ENCODE measurements at regions not wholly inside any gene's neighbourhood (a gene's known extent, or its start where the extent isn't known, plus 50 kb on each side); places are given as distances from the start of the nearest gene placed in this dataset.

GRCh38 chr7:17560516-17560915, 262.1 kb downstream of the AHR start:
- Histone ChIP-seq H3K9ac (ENCODE audit: low read length) (no peak overlapping the region), H2AFZ (ENCODE audit: low read depth, low read length, poor library complexity, severe bottlenecking) (no peak overlapping the region), H3K4me3 (replicated peaks in 1 of 2; ENCODE audit: low read depth in 1 of 2, low read length in 2 of 2) (no peak overlapping the region), H3K27ac (ENCODE audit: low read depth, low read length) (no peak overlapping the region), H3K4me2 (ENCODE audit: low read length) (no peak overlapping the region), H3K9me3 (ENCODE audit: control insufficient read depth in 1 of 2, insufficient read depth in 1 of 2, low read depth in 1 of 2, low read length in 2 of 2) (no peaks in the 10 kb centered on the region), H3K79me2 (ENCODE audit: insufficient read depth, low read length) (no peaks in the 10 kb centered on the region), H3K4me1 (ENCODE audit: control insufficient read depth in 1 of 2, insufficient read depth in 2 of 2, low read length in 2 of 2) (no peaks in the 10 kb centered on the region), H3K9me2 (ENCODE audit: insufficient read depth) (no peaks in the 10 kb centered on the region), H3K27me3 (ENCODE audit: insufficient read depth, low read length) (no peaks in the 10 kb centered on the region), H4K20me1 (ENCODE audit: insufficient read depth) (no peaks in the 10 kb centered on the region), H3K36me3 (ENCODE audit: control insufficient read depth in 1 of 2, insufficient read depth in 2 of 2, low read length in 2 of 2) (no peaks in the 10 kb centered on the region)
- ChIA-PET RAD21 (ENCODE audit: low non-redundant PET in 1 of 2, low total read pairs in 2 of 2, uncharacterized antibody in 2 of 2, unreplicated experiment in 2 of 2) (no interaction called here), POLR2A (no interaction called here), CTCF (no interaction called here)
- DNase-seq (ENCODE audit: low read depth, low spot score) = no peak
- ATAC-seq = no peak
- no peak for TF ChIP-seq CBX3 (IDR thresholded peaks at IDR 0.05; ENCODE audit: low read depth)
- TF ChIP-seq POLR2A (IDR thresholded peaks at IDR 0.05; ENCODE audit: borderline replicate concordance, extremely low read depth, insufficient read depth, insufficient read length) = no peak
- no peak for TF ChIP-seq POLR2AphosphoS5 (IDR thresholded peaks at IDR 0.05; ENCODE audit: low read depth, low read length)
- TF ChIP-seq ZFX (IDR thresholded peaks at IDR 0.05) = no peak
- TF ChIP-seq SP1 (IDR thresholded peaks at IDR 0.05; ENCODE audit: low read depth) = no peak
- no peak for TF ChIP-seq MAX (IDR thresholded peaks at IDR 0.05)
- TF ChIP-seq SRF (IDR thresholded peaks at IDR 0.05; ENCODE audit: low read depth) = no peak
- no peak for TF ChIP-seq JUND (IDR thresholded peaks at IDR 0.05)
- TF ChIP-seq EZH2 (IDR thresholded peaks at IDR 0.05) = no peak
- TF ChIP-seq ELF1 (IDR thresholded peaks at IDR 0.05; ENCODE audit: borderline replicate concordance, low read depth) = no peak
- intact Hi-C loops (cut with micrococcal nuclease) = no loop called here
- BruUV-seq (replicated peaks) = no TSS peak

- no peaks in the 10 kb centered on the region for H3K27me3 ChIP-seq (ENCODE audit: insufficient read depth, low read length)
- no peak overlapping the region for H3K27ac ChIP-seq (ENCODE audit: low read depth, low read length)
- DNase-seq (ENCODE audit: low read depth, low spot score) (no peak), ATAC-seq (no peak)
- H2AFZ ChIP-seq (ENCODE audit: low read depth, low read length, poor library complexity, severe bottlenecking) = no peak overlapping the region
- no peaks in the 10 kb centered on the region for H3K9me2 ChIP-seq (ENCODE audit: insufficient read depth)
- ChIA-PET CTCF (no interaction called here), POLR2A (no interaction called here), RAD21 (ENCODE audit: low non-redundant PET in 1 of 2, low total read pairs in 2 of 2, uncharacterized antibody in 2 of 2, unreplicated experiment in 2 of 2) (no interaction called here)
- no peak overlapping the region for H3K9ac ChIP-seq (ENCODE audit: low read length)
- no peak overlapping the region for H3K4me2 ChIP-seq (ENCODE audit: low read length)
- no TSS peak for BruUV-seq (replicated peaks)
- no peak overlapping the region for H3K4me3 ChIP-seq (replicated peaks in 1 of 2; ENCODE audit: low read depth in 1 of 2, low read length in 2 of 2)
- no peaks in the 10 kb centered on the region for H4K20me1 ChIP-seq (ENCODE audit: insufficient read depth)
- no peaks in the 10 kb centered on the region for H3K4me1 ChIP-seq (ENCODE audit: control insufficient read depth in 1 of 2, insufficient read depth in 2 of 2, low read length in 2 of 2)
- TF ChIP-seq, protein P1, sequence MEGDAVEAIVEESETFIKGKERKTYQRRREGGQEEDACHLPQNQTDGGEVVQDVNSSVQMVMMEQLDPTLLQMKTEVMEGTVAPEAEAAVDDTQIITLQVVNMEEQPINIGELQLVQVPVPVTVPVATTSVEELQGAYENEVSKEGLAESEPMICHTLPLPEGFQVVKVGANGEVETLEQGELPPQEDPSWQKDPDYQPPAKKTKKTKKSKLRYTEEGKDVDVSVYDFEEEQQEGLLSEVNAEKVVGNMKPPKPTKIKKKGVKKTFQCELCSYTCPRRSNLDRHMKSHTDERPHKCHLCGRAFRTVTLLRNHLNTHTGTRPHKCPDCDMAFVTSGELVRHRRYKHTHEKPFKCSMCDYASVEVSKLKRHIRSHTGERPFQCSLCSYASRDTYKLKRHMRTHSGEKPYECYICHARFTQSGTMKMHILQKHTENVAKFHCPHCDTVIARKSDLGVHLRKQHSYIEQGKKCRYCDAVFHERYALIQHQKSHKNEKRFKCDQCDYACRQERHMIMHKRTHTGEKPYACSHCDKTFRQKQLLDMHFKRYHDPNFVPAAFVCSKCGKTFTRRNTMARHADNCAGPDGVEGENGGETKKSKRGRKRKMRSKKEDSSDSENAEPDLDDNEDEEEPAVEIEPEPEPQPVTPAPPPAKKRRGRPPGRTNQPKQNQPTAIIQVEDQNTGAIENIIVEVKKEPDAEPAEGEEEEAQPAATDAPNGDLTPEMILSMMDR (IDR thresholded peaks at IDR 0.05 in 2 of 3, conservative IDR thresholded peaks at IDR 0.05 in 1 of 3; ENCODE audit: borderline replicate concordance in 1 of 3, insufficient read depth in 1 of 3, low read depth in 2 of 3, low read length in 2 of 3) = no peak
- TF ChIP-seq POLR2AphosphoS5 (IDR thresholded peaks at IDR 0.05; ENCODE audit: low read depth, low read length) = no peak
- TF ChIP-seq, protein P2, sequence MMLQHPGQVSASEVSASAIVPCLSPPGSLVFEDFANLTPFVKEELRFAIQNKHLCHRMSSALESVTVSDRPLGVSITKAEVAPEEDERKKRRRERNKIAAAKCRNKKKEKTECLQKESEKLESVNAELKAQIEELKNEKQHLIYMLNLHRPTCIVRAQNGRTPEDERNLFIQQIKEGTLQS (IDR thresholded peaks at IDR 0.05) = no peak
- H3K36me3 ChIP-seq (ENCODE audit: control insufficient read depth in 1 of 2, insufficient read depth in 2 of 2, low read length in 2 of 2) = no peaks in the 10 kb centered on the region
- no peaks in the 10 kb centered on the region for H3K79me2 ChIP-seq (ENCODE audit: insufficient read depth, low read length)
- intact Hi-C loops (cut with micrococcal nuclease) = no loop called here
- no peaks in the 10 kb centered on the region for H3K9me3 ChIP-seq (ENCODE audit: control insufficient read depth in 1 of 2, insufficient read depth in 1 of 2, low read depth in 1 of 2, low read length in 2 of 2)
These were observed 262.5 kb downstream of the AHR start for GRCh38 chr7:17560966-17561365.
